ENCODE measurements at regions not wholly inside any gene's neighbourhood (a gene's known extent, or its start where the extent isn't known, plus 50 kb on each side); places are given as distances from the start of the nearest gene placed in this dataset.

DNA sequence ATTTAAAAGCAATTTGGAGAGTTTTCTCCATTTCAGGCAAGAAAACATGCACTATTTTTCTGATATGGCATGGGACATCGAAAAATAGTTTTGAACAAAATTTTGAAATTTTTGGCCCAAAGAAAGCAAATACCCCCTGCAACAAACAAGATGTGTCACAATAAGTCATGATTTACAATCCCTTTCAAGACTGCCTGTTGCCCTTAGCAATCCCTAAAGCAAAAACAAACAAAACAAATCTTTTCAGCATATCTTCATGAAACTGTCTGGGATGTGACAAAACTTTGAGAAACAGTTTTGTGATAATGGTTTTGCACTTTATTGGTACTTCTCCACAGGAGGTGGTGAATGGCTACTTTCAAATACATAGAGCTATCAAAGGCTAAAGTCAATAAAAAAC lies 1888.7 kb upstream of the PIK3C3 start:
- no peak for DNase-seq (ENCODE audit: low spot score)

DNA sequence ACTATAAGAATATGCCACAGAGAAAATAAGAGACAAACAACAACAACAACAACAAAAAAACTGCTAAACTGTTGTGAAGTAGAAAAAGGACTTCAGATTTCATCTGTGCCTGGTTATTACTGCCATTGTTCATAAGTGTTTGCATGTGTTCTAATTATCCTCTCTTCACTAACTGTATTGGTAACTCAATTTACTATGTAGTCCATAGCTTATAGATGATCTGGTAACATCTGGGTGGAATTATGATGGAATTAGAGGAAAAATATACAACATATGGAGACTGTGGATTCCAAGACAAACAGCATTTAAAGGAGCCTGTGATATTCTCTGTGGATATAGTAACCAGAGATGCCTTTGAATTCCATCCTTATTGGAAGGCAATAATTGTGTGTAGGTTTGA lies 1891.5 kb upstream of the PIK3C3 start:
- no peak for DNase-seq (ENCODE audit: low spot score)

DNA sequence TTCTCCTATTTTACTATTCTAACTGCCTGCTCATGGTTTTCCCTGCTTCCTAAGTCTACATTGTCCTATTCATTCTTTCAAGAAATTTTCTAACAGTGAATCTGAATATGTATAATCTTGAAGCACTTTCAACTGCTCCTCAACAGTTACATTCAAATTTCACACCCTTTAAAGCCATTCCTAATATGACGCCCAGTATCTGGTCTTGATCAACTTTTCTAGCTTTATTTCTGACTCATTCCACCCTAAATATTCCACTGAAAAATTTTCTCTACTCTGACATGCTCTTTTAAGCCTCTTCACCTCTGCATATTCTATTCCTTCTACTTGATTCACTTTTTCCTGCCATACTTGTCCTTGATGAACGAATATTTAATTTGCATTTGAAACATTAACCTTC lies 1893.9 kb upstream of the PIK3C3 start:
- no peak for DNase-seq (ENCODE audit: low spot score)

DNA sequence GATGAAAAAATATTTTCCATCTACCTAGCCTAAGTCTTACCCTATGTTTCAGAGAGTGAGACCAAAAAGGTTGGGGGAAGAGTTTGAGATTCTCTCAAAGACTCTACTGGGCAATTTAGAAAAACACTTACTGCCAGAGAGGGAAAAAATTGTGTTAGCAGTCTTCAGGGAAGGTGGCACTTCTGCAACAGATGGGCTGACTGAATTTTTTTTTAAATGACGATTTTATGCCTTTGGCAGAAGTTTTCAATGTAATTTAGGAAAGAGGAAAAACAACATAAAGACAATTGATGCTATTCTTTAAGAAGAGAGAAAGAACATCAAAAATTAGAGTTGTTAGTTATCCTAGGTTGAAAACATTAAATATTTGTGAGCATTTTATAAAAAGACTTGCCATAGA lies 1894.5 kb upstream of the PIK3C3 start:
- no peak for DNase-seq (ENCODE audit: low spot score)

DNA sequence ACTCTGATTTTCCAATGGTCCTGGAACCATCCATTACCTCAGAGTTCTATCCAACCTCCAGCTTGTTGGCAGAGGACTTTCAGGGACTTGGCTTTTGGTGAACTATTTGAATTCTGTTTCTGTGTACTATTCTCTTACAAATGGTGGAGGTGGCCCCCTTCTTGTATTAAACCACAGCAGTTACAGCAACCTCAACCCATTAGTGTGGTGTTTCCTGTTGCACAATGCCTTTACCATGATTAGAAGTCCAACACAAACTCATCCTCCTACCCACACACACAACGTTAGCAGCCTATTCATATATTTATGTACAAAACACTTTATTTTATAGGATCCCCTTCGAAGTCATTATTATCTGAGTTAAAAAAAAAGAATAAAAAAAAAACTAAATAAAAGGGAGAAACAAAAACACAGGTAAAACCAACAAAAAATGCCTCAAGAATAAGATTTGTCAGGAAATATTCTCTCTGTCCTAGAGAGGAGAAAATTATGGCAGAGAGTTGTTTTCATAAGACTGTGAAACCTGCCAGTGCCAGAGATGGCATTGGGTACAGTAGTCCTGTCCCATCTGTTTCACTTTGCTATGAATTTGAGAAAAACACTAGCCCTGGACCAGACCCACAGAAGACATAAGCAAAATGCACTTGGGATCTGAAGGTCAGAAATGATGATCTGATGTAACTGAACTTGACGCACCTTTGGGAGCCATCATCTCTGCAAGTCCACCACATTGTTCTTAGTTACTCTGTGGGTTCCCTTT lies 1896.0 kb upstream of the PIK3C3 start:
- DNase-seq (ENCODE audit: low spot score) = no peak

DNA sequence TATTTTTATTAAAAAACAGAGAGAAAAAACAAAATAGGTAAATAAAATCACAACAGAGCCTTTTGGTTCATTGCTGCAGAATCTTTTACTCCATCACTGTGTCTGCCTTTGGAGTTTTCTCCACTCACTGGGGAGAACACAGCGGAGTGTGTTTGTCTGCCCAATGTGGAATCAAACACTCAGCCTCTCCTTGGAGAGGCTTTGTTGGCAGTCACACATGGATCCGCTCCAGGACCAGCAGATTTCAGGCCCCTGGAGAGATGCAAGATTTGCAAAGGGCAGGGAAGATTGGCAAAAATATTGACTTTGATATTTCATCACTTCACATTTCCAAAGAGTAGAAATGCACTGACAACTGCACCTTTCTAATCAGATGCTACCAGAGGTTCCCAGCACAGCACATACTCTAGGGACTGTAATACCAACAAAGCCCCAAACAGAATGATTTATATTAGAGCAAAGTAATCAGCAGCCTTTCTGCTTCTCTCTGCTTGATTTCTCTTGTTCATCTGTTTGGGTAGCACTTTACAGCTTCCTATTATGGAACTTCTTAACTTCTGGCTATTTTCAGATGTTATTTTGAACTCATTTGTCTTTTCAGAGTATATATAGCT lies 1898.8 kb upstream of the PIK3C3 start:
- no peak for DNase-seq (ENCODE audit: low spot score)

DNA sequence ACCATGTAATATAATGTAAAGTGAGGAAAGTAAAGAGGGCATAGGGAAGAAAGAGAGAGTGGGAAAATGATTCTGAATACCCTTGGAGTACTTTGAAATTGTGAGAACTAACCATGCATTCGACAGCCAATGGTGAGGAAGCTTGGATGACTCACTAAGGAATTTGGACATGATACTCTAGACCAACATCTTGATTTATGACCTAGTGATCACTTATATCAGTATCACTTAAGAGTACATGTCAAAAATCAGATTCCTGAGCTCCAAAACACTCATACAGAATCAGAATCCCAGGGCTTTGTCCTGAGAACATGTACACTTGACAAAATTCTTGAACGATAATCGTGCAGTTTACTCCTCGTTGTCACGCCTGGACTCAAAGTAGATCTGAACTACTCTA lies 1899.8 kb upstream of the PIK3C3 start:
- peak; percentile 35 for DNase-seq (ENCODE audit: low spot score)

DNA sequence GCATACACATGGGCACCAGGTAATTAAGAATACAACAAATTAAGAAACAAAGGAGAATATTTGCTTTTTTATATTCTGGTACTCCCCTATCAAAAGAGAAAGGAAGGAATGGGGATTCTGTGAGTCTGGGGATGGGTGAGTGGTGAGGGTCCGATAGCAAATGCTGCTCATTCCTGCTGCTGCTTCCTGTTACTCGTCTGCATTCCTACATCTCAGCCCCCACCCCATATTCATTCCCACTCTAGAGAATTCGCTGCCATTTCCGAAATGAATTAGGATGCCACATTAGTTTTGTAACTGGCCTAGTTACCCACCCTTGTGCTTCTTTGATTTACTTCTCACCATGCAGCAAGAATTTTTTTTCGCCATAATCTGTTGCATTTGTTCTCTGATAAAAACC lies 1905.3 kb upstream of the PIK3C3 start:
- no peak for DNase-seq (ENCODE audit: low spot score)

DNA sequence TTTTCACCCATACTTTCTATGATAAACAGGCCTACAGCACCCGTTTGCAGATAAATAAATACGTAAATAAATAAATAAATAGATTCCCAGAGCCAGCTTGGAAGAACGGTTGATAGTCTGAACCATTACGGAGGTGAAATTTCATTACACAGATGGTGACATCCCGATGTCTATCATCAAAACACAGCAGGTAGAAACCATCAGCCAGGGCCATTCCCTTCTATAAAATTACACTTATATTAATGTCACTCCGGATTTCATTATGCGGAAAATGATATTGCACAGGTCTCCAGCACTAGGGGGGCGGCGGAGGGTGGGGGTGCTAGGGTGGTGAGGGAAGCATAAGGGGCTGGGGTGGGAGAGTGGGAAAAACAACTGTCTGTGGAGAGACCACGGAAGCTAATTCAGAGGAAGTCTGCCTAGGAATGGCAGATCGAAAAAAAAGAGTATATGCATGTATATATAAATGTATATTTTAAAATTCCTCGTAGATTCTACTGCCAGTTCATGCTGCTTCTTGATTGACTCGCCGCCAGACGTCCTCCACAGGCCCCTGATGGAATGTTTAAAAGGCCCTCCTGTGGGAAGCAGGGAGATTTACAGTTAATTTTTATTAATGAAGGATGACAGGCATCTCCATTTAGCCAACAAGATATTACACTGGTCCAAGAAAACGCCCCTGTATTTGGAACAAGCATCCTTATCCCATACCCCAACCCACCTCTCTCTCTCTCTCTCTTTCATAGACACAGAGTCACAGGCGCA lies 1906.0 kb upstream of the PIK3C3 start:
- no peak for DNase-seq (ENCODE audit: low spot score)

DNA sequence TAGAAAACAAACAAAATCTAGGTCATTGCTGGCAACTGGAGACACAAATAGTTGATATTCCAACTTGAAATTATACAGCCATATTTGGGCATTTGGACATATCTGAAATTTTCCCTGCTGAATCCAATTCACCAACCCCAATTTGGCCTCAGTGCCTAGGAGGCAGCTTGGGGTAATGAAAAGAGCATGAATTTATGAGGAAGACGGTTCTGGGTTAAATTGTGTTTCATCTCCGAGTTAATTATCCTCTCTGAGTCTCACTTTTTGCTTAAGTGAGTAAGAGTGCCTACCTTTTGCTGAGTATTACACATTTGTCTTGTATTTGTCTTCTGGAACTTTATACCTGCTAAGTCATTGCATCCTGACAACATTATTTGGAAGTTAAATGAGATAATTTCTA lies 1906.8 kb upstream of the PIK3C3 start:
- DNase-seq (ENCODE audit: low spot score) = no peak

DNA sequence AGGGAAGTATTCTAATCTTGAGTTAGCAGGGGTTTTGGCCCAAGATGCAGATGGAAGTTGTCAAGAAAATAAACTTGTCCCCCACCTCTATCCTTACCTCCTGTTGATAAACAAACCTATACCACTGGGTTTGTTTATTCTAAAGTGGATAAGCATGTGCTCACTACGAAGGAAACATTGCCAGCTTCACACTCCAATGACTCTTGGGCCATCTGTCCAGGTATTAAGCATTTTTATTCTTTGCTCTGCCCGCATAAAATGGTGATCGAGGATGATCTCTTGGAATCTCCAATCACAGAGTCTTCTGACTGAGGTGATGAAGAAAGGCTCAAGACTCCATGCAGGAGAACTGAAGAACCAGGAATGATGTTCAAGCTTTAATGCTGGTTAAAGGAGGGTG lies 1908.4 kb upstream of the PIK3C3 start:
- no peak for DNase-seq (ENCODE audit: low spot score)

DNA sequence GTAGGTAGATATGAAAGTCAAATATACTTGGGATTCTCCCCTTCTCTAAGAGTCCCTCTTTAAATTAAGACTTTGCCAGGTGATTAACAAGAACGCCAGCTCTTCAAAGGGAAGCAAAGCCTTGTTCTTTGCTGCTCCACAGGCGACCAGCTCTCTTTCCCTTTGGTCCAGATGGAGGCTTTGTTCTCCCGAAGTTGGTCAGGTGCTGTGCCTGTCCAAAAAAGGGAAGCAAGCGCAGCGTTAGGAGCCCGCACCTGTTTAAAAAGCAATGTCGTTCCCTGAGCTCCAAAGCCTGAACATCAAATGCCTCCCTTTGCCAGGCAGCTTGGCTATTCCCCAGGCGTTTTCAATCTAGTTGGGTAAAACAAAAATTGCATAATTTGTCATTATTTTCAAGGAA lies 1913.1 kb upstream of the PIK3C3 start:
- DNase-seq (ENCODE audit: low spot score) = no peak

DNA sequence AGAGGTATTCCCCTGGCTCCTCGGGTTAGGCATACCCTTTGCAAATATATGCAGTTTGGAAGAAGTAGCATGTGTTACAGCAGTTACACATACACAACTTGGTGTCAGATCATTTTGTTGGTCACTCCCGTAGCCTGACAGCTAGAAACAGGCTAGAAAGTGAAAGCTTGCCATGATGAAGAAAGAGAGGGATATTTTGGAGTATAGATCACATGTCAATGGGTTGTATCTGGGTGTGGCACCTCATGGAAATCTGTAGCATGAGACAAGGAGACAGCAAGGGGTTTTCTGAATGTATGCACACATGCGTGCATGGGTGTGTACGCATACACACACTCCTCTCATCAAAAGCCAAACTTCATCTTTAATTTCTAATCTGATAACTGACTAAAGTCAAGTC lies 1914.5 kb upstream of the PIK3C3 start:
- DNase-seq (ENCODE audit: low spot score) = no peak

DNA sequence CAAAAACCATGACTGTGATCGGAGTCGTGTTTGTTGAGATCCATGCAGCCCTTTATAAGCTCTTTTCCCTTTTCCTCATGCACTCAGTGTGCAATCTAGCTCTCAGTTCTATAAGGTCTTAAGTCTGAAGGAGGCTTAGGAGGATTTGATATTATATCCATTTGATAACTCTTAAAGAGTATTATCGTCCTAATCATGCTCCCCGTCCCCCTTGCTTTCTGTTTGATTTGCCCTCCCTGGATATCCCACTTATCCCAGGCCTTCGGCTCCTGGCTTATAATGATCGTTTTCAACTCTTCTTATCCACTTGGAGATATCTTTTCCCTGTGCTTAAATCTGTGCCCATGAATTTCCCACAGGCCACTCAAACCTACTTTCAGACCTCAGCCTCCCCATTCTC lies 1917.7 kb upstream of the PIK3C3 start:
- DNase-seq (ENCODE audit: low spot score) = no peak

DNA sequence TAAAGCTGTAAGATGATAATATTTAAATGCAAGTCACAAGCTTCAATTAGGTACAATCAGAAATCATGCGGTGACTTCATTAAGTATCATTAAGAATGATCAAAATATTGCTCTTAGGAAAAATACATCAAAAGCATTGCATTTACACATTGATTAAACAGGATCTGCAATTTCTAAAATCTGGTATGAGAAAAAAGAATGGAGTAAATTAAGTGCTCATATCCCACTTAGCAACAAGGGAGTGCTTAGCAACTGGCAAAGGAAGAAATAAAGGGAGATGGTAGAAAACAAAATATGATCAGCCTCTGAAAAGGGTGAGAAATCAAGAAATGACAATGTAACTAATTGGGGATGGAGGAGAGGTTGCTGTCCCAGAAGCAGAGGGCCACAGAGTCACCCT lies 1918.2 kb upstream of the PIK3C3 start:
- DNase-seq (ENCODE audit: low spot score) = no peak

DNA sequence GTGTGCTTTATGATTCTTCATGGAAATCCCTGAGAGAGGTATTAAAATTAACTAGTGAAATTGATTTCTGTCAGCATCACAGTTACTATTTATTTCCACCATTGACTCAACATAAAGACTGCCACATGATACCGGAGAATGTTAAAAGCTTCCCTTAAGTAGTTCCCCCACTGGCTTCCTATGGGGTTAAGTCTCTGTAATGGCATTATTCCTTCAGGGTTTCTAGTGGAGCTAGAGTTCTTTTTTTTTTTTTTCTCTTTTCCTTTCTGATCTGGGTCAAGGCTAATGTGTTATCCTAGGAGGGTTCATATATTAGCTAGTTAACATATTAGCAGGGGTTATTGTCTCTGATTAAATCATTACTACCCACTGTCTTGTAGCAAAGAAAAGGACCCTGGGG lies 1919.1 kb upstream of the PIK3C3 start:
- DNase-seq (ENCODE audit: low spot score) = no peak

DNA sequence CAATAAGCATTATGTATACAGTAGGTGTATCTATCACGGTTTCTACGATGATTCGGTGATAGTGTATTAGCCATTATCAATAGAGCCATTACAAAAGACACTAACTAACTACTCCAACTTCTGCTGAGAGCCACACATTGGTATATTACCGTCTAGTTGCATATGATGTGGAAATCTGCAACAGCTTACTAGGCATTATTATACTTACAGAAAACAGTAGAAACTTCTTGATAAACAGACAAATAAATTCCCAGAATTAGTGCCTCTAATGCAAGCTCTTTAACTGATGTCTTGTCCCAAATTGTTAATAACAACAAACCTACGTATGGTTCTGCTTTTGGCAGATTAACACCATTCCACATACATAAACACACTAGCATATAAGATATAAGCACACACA lies 1923.0 kb upstream of the PIK3C3 start:
- DNase-seq (ENCODE audit: low spot score) = no peak

DNA sequence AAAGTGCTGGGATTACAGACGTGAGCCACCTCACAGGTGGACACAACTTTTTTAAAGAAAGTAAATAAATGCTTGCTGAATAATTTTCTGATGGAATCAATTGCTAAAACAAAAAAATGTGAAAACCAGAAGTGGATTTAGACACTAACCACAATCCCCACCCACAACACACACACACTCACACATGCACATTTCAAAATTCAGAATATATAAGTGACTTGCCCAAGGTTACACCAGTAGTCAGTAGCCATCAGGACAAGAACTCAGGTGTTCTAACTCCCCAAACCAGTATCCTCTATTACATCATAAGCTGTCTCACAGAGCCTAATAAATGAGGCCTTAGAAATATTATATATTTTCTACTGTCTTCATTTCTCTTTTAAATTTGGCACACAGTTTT lies 1923.6 kb upstream of the PIK3C3 start:
- no peak for DNase-seq (ENCODE audit: low spot score)

DNA sequence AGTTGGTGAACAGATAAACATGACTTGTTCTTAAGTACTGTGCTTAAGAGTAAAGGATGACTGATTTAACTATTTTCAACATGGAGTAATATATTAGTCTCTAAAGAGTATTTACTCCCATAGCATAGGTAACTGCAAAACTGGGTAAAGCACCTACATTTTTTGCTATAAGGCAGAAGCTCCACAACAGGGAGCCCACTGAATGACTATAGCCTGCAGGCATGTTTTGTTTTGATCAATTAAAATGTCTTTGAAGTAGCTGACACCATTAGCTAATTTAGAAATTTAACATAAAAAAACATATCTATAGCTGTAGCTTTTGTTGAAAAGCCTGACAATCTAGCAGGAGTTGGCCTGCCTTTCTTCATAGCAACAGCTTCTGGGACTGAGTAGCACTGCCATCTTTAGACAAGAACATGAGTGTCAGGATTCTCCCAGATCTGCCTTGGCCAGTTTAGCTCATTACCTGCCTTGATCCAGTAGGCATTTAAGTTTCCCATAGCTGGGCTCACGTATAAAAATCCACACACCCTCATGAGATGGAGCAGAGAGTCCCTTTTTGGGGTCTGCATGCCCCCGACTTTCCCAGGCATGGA lies 1935.1 kb upstream of the PIK3C3 start:
- no peak for DNase-seq (ENCODE audit: low spot score)

DNA sequence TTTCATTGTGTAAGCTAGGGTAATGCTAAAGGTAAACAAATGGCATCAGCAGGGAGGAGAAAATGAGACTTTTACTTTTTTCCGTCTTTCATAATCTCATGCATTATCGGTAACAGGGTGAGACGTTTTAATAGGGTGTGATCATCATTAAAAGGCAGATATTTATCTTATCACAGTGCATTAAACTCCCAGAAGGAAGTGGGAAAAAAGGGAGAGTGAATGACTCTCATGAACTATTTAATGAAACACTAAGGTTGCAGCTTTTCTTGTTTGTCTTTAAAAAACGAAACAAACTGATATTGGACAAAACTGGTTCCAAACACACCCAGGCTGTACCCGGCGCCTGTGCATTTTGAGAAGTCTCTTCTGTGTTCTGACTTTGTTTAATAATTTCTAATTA lies 1936.8 kb upstream of the PIK3C3 start:
- DNase-seq (ENCODE audit: low spot score) = no peak

DNA sequence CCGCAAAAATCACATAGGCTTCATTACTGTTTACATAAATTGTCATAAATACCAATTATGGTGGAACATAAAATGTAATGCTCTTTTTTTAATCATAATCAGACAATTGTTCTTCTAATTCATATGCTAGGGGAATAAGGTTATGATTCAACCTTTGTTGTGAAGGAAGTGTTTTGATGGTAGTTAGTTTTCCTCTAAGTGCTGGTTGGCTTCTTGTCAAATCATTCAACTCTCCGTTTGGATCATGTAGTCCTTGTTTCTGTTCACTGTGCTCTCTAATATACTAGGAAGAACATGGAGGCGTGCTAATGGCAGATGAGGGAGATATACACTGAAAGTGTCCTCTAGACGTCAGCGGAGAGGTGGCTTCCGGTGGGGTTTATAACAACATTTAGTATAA lies 1938.0 kb upstream of the PIK3C3 start:
- no peak for DNase-seq (ENCODE audit: low spot score)

DNA sequence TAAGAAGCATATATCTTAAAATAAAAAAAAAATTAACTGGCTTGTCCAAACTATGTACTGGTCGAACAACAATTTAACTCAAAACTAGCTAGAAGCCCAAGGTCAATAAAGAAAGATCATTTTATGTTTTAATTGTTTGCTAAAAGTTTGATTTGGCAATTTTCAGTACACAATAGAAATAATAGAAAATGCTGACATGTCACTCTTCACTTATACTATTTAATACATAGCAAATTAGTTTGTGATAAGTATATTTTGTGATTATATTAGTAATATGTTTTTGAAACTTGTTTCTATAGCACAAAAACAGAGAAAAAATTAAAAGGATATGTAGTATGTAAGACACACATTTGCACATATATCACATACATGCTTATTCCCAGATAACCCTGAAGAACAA lies 1938.6 kb upstream of the PIK3C3 start:
- no peak for DNase-seq (ENCODE audit: low spot score)
